Astrocyte of the cerebellum (primary cell): ENCODE measurements at regions not wholly inside any gene's neighbourhood (a gene's known extent, or its start where the extent isn't known, plus 50 kb on each side); places are given as distances from the start of the nearest gene placed in this dataset.

Experiments
- DNase-seq: peaks from one replicate; pipeline ENCODE4 v3.0.0-alpha.2; 2011; ENCODE audit warnings: low read depth
- H3K4me3 ChIP-seq: 2 replicates; pipeline ENCODE4 v1.5.1; 2011; ENCODE audit warnings: mild to moderate bottlenecking, low read depth, low read length, moderate library complexity
- in situ Hi-C: cut with HindIII; loops from 2 replicates; pipeline ENCODE4 v1.10.0; 2017; ENCODE audit warnings: low sequenced_read_pairs
- TF ChIP-seq, protein P1 (sequence below): IDR thresholded peaks from 2 replicates; pipeline ENCODE4 v1.5.1; 2012; ENCODE audit warnings: low read length, low read depth, moderate library complexity, mild to moderate bottlenecking; ENCODE audit errors: missing control alignments

- no peak for DNase-seq
- TF ChIP-seq, protein P1, sequence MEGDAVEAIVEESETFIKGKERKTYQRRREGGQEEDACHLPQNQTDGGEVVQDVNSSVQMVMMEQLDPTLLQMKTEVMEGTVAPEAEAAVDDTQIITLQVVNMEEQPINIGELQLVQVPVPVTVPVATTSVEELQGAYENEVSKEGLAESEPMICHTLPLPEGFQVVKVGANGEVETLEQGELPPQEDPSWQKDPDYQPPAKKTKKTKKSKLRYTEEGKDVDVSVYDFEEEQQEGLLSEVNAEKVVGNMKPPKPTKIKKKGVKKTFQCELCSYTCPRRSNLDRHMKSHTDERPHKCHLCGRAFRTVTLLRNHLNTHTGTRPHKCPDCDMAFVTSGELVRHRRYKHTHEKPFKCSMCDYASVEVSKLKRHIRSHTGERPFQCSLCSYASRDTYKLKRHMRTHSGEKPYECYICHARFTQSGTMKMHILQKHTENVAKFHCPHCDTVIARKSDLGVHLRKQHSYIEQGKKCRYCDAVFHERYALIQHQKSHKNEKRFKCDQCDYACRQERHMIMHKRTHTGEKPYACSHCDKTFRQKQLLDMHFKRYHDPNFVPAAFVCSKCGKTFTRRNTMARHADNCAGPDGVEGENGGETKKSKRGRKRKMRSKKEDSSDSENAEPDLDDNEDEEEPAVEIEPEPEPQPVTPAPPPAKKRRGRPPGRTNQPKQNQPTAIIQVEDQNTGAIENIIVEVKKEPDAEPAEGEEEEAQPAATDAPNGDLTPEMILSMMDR = no peak
- H3K4me3 ChIP-seq = no peak overlapping the region
- in situ Hi-C loops = no loop called here
Measured at GRCh38 chr1:201645956-201646355, 107.0 kb downstream of the NAV1 start.

- TF ChIP-seq, protein P1 = no peak
- no peak overlapping the region for H3K4me3 ChIP-seq
- in situ Hi-C loops = no loop called here
- no peak for DNase-seq
Measured at GRCh38 chr1:201646411-201647022, 107.6 kb downstream of the NAV1 start.

- no peak overlapping the region for H3K4me3 ChIP-seq
- in situ Hi-C loops = no loop called here
- TF ChIP-seq, protein P1 = no peak
Measured at GRCh38 chr1:201647094-201647493, 108.2 kb downstream of the NAV1 start.

GRCh38 chr1:201647722-201648065 is 108.8 kb downstream of the NAV1 start:
- in situ Hi-C loops = no loop called here
- H3K4me3 ChIP-seq = peak overlapping the region; percentile 56

More at GRCh38 chr1:201647094-201647493, 108.2 kb downstream of the NAV1 start:
- DNase-seq = no peak

DNA sequence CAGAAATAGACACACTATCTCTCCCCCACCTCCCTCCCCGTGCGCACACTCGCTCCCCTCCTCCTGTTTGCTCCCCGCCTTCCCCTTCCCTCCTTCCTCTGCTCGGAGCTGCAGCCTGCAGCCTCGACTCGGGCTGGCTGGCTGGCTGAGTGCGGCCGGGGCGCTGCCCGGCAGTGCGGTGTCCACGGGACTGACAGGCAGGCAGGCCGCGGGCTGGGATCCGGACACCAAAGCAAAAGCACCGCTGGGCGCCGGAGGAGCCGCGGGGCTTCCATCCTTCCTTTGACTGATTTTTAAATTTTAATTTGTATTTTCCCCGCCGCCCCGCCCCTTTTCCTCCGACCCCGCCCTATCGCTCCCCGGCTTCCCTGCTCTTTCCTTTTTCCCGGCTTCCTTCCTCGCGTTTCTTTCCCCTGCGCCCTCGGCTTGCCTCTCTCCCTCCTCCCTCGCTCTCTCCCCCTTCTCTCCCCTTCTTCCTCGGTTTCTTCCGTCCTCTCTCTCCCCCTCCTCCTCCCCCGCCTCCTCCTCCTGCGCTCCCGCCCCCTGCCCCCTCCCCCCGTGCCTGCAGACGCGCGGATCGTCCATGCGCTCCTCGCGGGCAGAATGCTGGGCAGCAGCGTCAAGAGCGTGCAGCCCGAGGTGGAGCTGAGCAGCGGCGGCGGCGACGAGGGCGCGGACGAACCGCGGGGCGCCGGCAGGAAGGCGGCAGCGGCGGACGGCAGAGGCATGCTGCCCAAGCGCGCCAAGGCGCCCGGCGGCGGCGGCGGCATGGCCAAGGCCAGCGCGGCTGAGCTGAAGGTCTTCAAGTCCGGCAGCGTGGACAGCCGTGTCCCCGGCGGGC is 109.4 kb downstream of the NAV1 start:
- no peak for DNase-seq
- in situ Hi-C loops = no loop called here

More at GRCh38 chr1:201647722-201648065, 108.8 kb downstream of the NAV1 start:
- TF ChIP-seq, protein P1 = no peak
- DNase-seq = no peak

DNA sequence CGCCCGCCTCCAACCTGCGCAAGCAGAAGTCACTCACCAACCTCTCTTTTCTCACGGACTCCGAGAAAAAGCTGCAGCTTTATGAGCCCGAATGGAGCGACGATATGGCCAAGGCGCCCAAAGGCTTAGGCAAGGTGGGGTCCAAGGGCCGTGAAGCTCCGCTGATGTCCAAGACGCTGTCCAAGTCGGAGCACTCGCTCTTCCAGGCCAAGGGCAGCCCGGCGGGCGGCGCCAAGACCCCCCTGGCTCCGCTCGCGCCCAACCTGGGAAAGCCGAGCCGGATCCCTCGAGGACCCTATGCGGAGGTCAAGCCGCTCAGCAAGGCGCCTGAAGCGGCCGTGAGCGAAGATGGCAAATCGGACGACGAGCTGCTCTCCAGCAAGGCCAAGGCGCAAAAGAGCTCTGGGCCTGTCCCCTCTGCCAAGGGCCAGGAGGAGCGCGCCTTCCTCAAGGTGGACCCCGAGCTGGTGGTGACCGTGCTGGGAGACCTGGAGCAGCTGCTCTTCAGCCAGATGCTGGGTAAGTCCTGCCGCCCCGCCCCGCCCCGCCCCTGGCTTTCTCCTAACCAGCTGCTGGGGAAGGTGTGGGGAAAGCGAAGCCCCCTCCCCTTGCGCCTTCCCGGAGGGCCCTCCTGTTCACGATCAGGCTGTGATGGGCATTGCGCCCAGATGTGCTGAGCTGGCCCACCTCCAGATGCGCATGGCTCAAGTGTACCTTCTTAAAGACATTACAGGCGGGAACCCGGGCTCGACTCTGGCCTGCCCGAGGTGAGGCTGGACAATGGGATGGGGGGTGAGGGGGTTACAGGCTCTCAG is 110.2 kb downstream of the NAV1 start:
- DNase-seq = no peak
- peak overlapping the region; percentile 56 for H3K4me3 ChIP-seq

More for the DNA sequence above, 109.4 kb downstream of the NAV1 start:
- H3K4me3 ChIP-seq = peak overlapping the region; percentile 56
- TF ChIP-seq, protein P1 = no peak

More for the DNA sequence above, 110.2 kb downstream of the NAV1 start:
- TF ChIP-seq, protein P1 = no peak
- in situ Hi-C loops = no loop called here
